NCI-H2081 (cell line): ENCODE measurements at regions not wholly inside any gene's neighbourhood (a gene's known extent, or its start where the extent isn't known, plus 50 kb on each side); places are given as distances from the start of the nearest gene placed in this dataset.

ENCODE experiments used
- DNase-seq, 2 experiments: peaks; one replicate each; lab custom pipeline; 2025; lab: John Stamatoyannopoulos, UW

- no peak for DNase-seq
These were observed 96.6 kb upstream of the ADRA2C start for GRCh38 chr4:3669553-3669949.

- DNase-seq: no peak
These were observed 97.2 kb upstream of the ADRA2C start for GRCh38 chr4:3668825-3669552.

DNA sequence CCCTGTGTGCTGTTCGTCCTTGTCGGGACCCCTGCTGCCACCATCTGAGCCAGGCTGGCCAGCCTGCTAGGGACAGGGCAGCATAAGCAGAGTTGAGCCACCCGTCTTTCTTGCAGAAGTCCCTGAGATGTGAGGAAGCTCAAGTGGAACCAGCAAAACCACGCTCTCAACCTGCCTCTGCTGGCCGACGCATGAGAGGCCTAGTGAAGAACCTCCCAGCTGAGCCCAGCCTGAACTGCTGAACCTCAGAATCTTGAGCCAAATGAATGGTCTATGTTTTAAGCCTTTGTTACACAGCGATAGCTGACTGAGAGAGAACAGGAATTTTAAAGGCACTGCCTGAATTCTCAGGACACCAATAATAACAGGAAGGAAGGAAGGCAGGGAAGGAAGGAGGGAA lies 98.9 kb upstream of the ADRA2C start:
- no peak for DNase-seq

- no peak for DNase-seq
These were observed 99.9 kb upstream of the ADRA2C start for GRCh38 chr4:3666263-3666662.

DNA sequence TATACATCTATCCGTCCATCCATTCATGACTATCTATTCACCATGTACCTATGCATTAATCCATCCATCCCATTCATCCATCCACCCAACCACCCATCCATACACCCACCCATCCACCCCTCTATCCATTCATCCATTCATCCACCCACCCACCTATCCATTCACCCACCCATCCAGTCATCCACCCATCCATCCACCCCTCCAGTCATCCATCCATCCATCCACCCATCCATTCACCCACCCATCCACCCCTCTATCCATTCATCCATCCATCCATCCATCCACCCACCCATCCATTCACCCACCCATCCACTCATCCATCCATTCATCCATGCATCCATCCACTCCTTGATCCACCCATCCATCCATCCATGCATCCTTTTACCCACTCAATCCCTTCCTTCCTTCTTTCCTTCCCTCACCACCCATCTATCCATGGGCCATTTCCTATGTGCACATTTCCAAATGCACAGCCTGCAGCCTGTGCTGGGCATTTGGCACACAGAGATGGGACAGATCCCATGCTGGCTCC lies 100.8 kb upstream of the ADRA2C start:
- DNase-seq: no peak

DNA sequence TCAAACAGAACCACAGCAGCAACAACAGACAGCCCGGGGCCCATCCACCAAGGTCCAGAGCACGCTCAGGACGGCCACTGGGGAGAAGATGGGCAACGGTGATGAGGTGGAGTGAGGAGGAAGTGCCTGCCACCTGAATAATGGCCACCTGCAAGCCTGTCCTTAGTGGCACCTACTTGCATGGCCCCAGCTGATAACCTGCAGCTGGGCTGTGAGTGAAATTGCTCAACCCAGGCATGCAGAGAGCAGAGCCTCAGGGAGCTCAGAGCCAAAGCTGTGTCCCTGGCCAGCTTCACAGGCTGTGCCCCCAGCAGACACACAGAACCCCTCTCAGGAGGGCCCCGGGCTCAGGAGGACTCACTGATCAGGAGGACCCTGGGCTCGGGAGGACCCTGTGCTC lies 102.4 kb upstream of the ADRA2C start:
- DNase-seq: no peak

DNA sequence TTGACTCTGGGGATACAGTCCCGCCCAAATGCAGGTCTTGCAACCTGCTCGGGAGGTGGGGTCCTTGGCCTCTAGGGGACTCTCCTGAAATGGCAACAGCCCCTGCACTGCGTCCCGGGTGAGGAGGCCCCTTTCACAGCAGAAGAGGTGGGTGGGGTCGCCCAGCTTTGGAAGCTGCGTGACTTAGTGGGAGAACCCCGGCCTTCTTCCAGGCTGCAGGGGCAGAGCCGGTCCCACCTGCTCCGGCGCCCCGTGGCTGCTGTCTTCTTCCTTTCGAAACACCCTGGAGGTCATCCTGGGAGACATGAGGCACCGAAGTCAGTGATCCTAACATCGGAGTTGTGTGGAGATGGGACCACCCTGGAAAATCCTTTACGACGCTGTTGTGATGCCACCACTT lies 103.7 kb upstream of the ADRA2C start:
- no peak for DNase-seq

DNA sequence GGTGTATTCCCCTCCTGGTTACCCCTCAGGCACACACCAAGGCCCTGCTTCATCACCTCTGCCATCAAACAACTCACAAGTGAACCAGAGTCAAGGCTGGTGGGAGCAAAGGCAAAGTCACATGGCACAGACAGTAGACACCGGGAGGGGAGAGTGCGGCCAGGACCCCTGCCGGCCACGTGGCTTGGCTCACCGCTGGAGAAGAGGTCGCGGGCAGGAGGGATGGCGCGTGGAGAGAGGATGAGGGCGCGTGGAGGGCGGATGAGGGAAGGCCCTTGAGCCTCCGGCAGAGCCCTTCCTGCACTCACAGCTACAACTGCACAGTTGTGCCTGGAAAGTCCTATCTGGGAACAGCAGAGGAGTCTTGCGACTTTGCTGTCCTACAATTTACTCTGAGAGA lies 104.2 kb upstream of the ADRA2C start:
- no peak for DNase-seq

DNA sequence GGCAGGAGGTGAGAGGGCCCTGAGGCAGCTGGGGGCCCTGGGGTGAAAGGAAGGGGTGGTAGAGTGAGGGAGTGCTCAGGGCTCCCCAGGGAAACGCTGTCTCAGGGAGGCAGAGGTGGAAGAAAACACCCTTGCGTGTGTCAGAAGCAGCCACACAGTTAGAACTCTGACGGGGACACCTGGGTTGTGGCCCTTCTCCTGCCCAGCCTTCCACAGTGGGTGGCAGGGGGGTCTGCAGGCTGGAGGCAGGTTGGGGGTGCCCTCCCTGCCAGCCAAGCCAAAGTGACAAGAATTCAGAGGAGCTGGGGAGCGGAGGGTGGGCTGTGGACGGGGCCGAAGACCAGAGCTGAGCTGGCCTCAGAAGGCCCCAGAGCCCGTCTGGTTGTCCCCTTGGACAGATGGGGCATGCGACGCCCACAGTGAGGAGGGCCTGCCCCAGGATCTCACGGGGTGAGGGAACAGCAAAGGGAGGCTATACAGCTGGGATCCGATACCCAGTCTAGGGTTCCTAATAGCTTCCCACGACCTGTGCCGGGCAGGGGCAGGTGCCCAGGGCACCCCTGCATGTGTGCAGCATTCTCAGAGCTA lies 105.2 kb upstream of the ADRA2C start:
- no peak for DNase-seq

DNA sequence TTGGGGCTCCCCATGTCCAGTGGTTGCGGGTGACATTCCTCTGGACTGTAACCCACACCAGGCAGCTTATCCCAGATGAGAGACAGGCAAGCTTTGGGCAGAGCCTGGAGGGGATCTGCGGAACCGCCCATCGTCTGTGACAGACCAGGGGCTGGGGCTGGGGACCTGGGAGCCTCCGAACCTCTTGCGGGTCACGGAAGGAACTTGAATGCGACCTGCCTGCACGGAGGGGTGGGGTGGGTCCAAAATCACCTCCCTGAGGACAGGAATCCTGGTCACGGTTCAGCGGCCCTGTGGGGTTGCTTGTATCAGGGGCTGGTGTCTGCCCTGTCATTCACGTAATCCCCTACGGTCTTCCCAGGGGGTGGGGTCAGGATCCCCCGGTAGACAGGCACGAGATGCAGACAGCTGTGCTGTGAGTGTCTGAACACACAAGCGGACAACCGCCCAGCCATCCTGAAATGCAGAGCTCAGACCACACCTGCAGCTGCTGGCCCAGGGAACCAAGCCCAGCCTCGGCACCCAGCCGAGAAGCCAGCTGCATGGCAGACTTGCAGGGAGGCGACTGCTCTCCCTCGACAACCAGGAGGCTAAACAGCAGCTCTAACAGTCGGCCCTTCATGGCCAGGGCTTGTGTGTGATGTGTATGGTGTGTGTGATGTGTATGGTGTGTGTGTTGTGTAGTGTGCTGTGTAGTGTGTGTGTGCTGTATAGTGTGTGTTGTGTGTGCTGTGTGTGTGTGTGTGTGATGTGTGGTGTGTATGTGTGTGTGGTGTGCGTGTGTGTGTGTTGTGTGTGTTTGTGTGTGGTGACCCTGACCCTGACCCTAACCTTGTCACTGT lies 105.9 kb upstream of the ADRA2C start:
- DNase-seq: peak; percentile 70 to 87

GRCh38 chr4:3659131-3659530 lies 107.1 kb upstream of the ADRA2C start:
- no peak for DNase-seq

GRCh38 chr4:3658530-3658913 lies 107.7 kb upstream of the ADRA2C start:
- DNase-seq: peak; percentile 55 to 79

DNA sequence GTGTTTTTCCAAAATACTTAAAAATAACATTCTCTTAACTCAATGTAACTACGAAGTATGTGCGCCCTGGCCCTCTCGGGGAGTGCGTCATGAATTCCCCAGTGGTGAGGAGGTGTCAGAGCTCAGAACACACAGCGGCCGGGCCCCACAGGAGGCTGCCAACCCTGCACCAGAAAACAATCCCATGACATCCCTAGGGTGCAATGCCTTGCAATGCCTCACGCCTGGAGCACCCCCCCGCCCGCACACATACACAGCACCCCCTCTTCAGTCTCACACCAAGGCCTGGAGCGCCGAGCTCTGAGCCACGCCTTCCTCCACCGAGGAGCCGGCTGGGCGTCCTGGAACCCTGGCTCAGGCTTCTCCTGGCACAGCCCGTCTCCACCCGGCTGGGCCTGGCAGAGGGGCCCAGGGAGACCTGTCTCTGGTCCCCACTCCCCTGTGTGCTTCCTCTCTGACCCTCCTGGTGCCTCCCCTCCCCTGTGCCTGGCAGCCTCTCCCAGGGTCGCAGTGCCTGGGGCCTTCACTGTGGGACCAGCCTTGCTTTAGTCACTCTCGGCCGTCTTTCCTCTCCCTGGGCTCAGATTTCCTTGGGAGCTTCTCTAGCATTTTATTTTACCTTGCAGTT lies 108.2 kb upstream of the ADRA2C start:
- no peak for DNase-seq

DNA sequence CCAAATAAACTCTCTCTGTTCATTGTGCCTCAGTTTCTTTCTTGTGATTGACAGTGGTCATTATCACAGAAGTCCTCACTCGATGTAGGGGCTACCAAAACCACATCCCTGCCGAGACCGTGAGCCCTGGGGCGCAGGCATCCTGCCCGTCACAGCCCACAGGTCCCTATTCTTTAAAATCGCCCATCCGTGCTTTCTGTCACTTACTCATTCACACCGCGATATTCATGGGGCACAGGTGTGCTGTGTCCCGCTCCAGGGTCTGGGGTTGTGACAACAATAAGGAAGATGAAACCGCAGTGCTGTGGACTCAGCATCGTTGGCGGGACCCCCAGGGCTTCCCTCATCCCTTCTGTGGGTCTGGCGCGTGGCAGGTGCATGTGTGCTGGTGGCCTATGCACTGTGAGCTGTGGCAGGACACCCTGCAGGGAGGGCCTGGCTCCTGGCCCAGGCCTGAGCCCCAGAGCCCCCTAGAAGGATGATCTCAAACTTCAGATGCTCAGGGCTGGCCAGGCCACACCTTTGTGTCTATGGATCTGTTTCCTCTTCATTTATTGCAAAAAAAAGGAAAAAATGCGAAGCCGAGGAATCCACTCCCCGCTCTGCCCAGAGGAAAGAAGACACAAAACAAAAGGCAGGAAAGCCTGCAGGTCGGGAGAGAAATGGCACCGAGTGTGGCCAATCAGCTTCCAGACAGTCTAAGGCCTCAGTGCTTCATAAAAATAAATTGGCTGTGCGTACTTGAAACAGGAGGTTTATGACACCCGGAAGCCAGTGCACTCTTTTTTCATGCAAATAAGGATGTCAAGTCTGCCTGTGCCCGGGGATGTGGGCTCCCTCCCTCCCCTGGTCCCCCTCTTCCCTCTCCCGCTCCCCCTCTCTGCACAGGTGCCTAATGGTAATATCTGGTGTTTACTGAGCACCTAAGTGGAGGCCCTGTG lies 109.5 kb upstream of the ADRA2C start:
- DNase-seq: peak in 1 of 2 experiments; percentile 26

DNA sequence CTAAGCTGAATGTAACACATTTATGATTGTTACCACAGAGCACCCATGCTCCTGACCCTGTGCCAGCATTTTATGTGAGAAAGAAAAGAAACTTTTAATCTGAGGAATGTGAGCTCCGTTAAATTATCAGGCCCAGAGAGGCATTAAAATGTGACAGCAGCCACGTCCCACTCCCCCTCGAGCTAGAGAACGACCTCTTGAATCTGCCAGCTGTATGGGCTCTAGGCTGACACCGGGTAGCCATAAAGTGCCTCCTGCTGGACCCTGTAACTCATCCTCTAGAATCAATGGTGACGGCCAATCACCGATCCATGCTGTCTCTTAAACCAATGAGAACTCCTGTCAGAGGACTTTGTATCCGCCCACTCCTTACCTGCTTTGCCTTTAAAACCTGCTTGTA lies 110.2 kb upstream of the ADRA2C start:
- DNase-seq: no peak

DNA sequence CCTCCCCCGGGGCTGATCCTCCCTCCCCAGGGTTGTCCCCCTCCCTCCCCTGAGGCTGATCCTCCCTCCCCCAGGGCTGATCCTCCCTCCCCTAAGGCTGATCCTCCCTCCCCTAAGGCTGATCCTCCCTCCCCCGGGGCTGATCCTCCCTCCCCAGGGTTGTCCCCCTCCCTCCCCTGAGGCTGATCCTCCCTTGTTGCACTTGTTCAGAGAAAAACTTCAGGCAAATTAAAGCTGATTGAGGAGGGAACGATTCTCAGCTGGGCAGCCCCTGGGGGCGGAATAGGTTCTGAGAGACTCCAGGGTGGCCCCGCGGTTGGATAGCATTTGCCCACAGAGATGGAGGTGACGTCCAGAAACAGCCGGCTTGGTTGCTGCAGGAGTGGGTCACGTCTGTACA lies 110.7 kb upstream of the ADRA2C start:
- DNase-seq: no peak

GRCh38 chr4:3654036-3654807 lies 112.0 kb upstream of the ADRA2C start:
- DNase-seq: no peak

DNA sequence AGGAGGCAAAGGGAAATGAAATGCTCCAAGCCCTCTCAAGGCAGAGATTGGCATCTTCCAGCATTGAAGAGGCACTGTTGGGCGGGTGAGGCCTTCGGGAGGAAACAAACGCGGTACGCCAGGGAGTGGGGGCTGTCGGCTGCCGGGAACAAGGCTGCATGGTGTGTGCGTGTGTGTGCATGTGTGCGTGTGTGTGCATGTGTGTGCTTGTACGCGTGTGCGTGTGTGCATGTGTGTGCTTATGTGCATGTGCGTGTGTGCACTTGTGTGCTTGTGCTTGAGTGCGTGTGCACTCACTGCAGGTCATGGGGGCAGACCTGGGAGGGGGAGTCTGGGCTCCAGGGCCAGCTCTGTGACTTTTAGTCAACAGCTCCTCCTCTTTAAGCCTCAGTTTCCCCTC lies 113.6 kb upstream of the ADRA2C start:
- no peak for DNase-seq

DNA sequence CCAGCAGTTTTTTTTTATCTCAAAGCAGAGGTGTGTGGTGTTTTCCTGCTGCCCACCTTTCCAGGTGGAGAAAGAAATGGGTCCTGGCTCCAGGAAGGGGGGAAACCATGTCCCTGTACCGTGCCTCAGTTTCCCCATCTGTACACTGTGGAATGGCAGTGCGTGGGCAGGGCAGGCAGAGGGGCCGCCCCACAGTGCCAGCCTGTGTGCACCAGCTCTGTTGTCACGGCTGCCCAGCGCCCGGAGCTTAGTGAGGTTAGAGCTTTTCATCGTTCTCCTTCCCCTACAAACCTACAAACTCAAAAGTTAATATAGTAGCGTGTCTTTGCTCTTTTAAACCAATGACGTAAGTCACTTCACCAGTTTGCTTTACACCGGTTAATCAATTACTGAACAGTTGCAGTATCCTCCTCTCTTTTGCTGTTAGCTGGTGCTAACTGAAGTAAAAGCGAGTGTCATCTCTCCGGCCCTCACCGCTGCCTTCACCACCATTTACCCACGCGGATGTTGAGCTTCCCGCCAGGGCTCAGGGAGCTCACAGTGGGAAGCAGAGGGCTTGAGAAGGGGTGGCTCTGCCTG lies 114.8 kb upstream of the ADRA2C start:
- no peak for DNase-seq

DNA sequence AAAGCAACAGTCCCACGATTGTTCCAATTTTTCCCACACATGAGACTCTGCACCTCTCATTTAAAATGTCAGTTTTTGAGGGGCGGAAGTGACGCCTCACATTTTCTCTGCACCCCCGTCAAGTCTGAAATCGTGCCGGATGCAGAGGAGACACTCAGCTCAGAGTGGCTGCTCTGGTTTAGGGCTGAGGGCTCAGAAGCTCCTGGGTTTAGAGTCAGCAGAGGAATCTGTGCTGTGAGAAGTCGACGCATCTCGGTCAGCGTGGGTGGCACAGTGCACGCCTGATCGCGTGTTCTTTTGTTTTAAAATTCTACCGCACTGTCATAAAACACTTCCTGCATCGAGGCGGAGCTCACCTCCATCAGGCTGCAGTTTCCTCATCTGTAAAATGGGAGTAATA lies 116.7 kb upstream of the ADRA2C start:
- no peak for DNase-seq
